B cell (primary cell): ENCODE measurements at regions not wholly inside any gene's neighbourhood (a gene's known extent, or its start where the extent isn't known, plus 50 kb on each side); places are given as distances from the start of the nearest gene placed in this dataset.

Experiments used
- ATAC-seq: fragments of 200-7000 bp; cut with Tn5 transposase; one replicate; pipeline ENCODE4 v1.10.0; 2021; ENCODE audit warnings: low read depth, mild to moderate bottlenecking, moderate number of reproducible peaks, moderate library complexity
- CTCF ChIA-PET: fragments of 350-600 bp; sonication (Branson Sonifier 250); formaldehyde crosslinking; loops from one replicate; lab custom pipeline; 2021; ENCODE audit warnings: antibody characterized with exemption, inconsistent platforms; lab: Charles Lee
- POLR2A ChIA-PET: fragments of 350-600 bp; sonication (Branson Sonifier 250); formaldehyde crosslinking; loops from one replicate; lab custom pipeline; 2021; ENCODE audit warnings: antibody characterized with exemption; lab: Charles Lee
- DNase-seq: peaks from one replicate; pipeline ENCODE4 v3.0.0; 2013
- H2AFZ ChIP-seq: 2 replicates; pipeline ENCODE4 v1.6.1; 2012; ENCODE audit warnings: mild to moderate bottlenecking, low read depth, low read length; ENCODE audit not compliant: insufficient read depth, poor library complexity, severe bottlenecking
- H3K27ac ChIP-seq, 2 donors: 1 replicate in 1 of 2; 2 replicates in 1 of 2; pipeline ENCODE4 v1.5.1; 2012 to 2013; ENCODE audit warnings: low read length in 2 of 2, mild to moderate bottlenecking in 2 of 2, moderate library complexity in 1 of 2
- H3K27me3 ChIP-seq, 4 experiments: fragments of 200-600 bp in 1 of 4; sonication (generic) in 1 of 4; replicated peaks in 1 of 4; 1 replicate in 2 of 4; 2 replicates in 2 of 4; pipeline versions ENCODE4 v1.6.1 to v1.7.0; 2013 to 2016; ENCODE audit warnings: low read length in 3 of 4, mild to moderate bottlenecking in 2 of 4, mixed read lengths in 1 of 4, moderate library complexity in 1 of 4; ENCODE audit not compliant: insufficient read depth in 4 of 4, control insufficient read depth in 3 of 4; ENCODE audit errors: control extremely low read depth in 1 of 4
- H3K36me3 ChIP-seq, 2 experiments: replicated peaks in 1 of 2; 1 replicate in 1 of 2; 2 replicates in 1 of 2; pipeline versions ENCODE4 v1.6.1 to v1.7.1; 2013; ENCODE audit warnings: low read length in 1 of 2; ENCODE audit not compliant: insufficient read depth in 2 of 2, control insufficient read depth in 1 of 2; ENCODE audit errors: control extremely low read depth in 1 of 2, extremely low read depth in 1 of 2
- H3K4me1 ChIP-seq, 2 donors: fragments of 200-600 bp in 1 of 2; sonication (generic) in 1 of 2; 1 replicate in 1 of 2; 2 replicates in 1 of 2; pipeline versions ENCODE4 v1.5.1 to v1.6.1; 2013 to 2017; ENCODE audit warnings: low read length in 2 of 2; ENCODE audit not compliant: control insufficient read depth in 2 of 2, insufficient read depth in 2 of 2
- H3K4me2 ChIP-seq: replicated peaks from 2 replicates; pipeline ENCODE3; 2012; ENCODE audit warnings: mild to moderate bottlenecking, low read depth, low read length; ENCODE audit not compliant: poor library complexity, severe bottlenecking
- H3K4me3 ChIP-seq, 5 experiments: fragments of 200-600 bp in 1 of 5; sonication (generic) in 1 of 5; 1 replicate in 3 of 5; 2 replicates in 2 of 5; pipeline versions ENCODE4 v1.5.1 to v1.7.0; 2011 to 2016; ENCODE audit warnings: low read length in 4 of 5, mild to moderate bottlenecking in 4 of 5, low read depth in 2 of 5, control low read depth in 1 of 5, moderate library complexity in 1 of 5; ENCODE audit not compliant: insufficient read depth in 1 of 5; ENCODE audit errors: control extremely low read depth in 1 of 5, extremely low read depth in 1 of 5
- H3K79me2 ChIP-seq: fragments of 200-600 bp; sonication (generic); one replicate; pipeline ENCODE4 v1.6.0; 2016; ENCODE audit warnings: low read length; ENCODE audit not compliant: control insufficient read depth, insufficient read depth
- H3K9ac ChIP-seq: fragments of 200-600 bp; sonication (generic); 2 replicates; pipeline ENCODE4 v1.6.1; 2017; ENCODE audit warnings: mild to moderate bottlenecking, low read length, moderate library complexity
- H3K9me3 ChIP-seq, 3 donors: one replicate each; pipeline versions ENCODE4 v1.6.1 to v1.7.1; 2013; ENCODE audit warnings: low read length in 2 of 3; ENCODE audit not compliant: control insufficient read depth in 2 of 3, insufficient read depth in 1 of 3; ENCODE audit errors: control extremely low read depth in 1 of 3
- H4K20me1 ChIP-seq: 2 replicates; pipeline ENCODE4 v1.6.0; 2012; ENCODE audit warnings: mild to moderate bottlenecking, low read length; ENCODE audit not compliant: insufficient read depth, control insufficient read depth, poor library complexity, severe bottlenecking
- H3K27ac Mint-ChIP-seq: one replicate; pipeline ENCODE4 v1.8.0; 2021; ENCODE audit warnings: mixed read lengths
- H3K27me3 Mint-ChIP-seq: one replicate; pipeline ENCODE4 v1.8.0; 2021; ENCODE audit warnings: mixed read lengths
- H3K4me1 Mint-ChIP-seq: one replicate; pipeline ENCODE4 v1.8.0; 2021; ENCODE audit warnings: mixed read lengths
- H3K4me3 Mint-ChIP-seq: one replicate; pipeline ENCODE4 v1.8.0; 2021; ENCODE audit warnings: mixed read lengths
- H3K9me3 Mint-ChIP-seq: one replicate; pipeline ENCODE4 v1.8.0; 2022; ENCODE audit warnings: mixed read lengths; ENCODE audit not compliant: insufficient read depth
- CTCF ChIP-seq: fragments of 200-600 bp; IDR thresholded peaks from one replicate; pipeline ENCODE4 v1.8.0; 2022; ENCODE audit warnings: antibody characterized with exemption, mild to moderate bottlenecking
- EZH2 ChIP-seq: IDR thresholded peaks from 2 replicates; pipeline ENCODE4 v1.6.1; 2012; ENCODE audit warnings: borderline replicate concordance, low read depth, mild to moderate bottlenecking, moderate library complexity, low read length; ENCODE audit not compliant: insufficient read depth, poor library complexity, severe bottlenecking
- WGBS: methylation state at CpG from one replicate; pipeline ENCODE4 v1.1.5; 2013; ENCODE audit warnings: missing lambda C conversion rate; ENCODE audit not compliant: insufficient coverage; 5-methylcytosine and 5-hydroxymethylcytosine counted together
- intact Hi-C: fragments of 100-400 bp; cut with micrococcal nuclease; formaldehyde crosslinking; loops from one replicate; pipeline ENCODE4 v1.10.0; 2022

DNA sequence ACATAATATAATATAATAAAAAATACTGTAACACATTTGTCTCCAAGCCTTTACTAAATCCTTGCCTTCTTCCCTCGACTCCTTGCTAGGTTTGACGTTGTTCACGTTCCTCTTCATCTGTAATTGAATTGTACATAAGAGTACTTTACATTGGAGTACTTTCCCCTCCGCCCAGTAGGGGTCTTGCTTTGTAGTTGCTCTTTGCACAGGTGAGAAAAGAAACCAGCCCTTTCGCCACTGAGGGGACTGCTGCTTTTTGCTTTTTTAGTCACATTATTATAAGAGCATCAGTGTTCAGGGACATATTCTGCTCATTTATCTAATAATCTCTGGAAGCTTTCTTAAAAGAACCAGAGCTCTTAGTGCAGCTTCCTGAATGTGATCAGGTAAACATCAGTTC, 115.0 kb downstream of the CETN3 start:
- ATAC-seq = no peak
- CTCF ChIA-PET = no interaction called here
- H3K9me3 ChIP-seq = no peaks in the 10 kb centered on the region
- POLR2A ChIA-PET = no interaction called here
- H3K4me1 Mint-ChIP-seq = no peaks in the 10 kb centered on the region
- H3K4me2 ChIP-seq = no peak overlapping the region
- no peak for DNase-seq
- H2AFZ ChIP-seq = no peak overlapping the region
- no peaks in the 10 kb centered on the region for H3K4me1 ChIP-seq
- peaks cover 18% of the 10 kb centered on the region for H3K27me3 Mint-ChIP-seq
- WGBS = no CpG with 5 or more reads among the region's 5 CpGs
- intact Hi-C loops = no loop called here
- no peak for TF ChIP-seq CTCF
- TF ChIP-seq EZH2 = no peak
- H3K27ac ChIP-seq = no peak overlapping the region
- no peaks in the 10 kb centered on the region for H3K79me2 ChIP-seq
- no peak overlapping the region for H3K4me3 Mint-ChIP-seq
- H3K27ac Mint-ChIP-seq = no peak overlapping the region
- no peaks in the 10 kb centered on the region for H3K9me3 Mint-ChIP-seq
- H3K9ac ChIP-seq = no peak overlapping the region
- peaks cover 0 to 3% (median 0%) of the 10 kb centered on the region in 4 experiments for H3K27me3 ChIP-seq
- H3K4me3 ChIP-seq = no peak overlapping the region
- no peaks in the 10 kb centered on the region for H4K20me1 ChIP-seq
- H3K36me3 ChIP-seq = no peaks in the 10 kb centered on the region

DNA sequence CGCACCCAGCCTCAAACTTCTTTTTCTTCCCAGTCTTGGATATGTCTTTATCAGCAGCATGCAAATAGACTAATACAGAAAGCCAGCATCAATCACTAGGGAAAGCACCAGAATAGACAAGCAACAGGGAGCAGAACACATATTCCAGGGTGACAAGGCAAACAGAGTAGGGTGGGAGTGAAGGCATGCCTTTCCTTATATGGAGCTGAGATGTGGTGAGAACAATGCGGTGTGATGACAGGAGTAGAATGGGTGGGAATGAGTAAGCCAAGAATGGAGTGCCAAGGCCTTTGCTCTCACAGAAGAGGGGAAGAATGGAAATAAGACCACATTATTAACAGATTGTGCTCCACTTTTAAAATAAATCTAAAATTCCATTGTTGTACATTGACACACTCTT, 115.6 kb downstream of the CETN3 start:
- no peak overlapping the region for H3K9ac ChIP-seq

More for the DNA sequence above, 115.6 kb downstream of the CETN3 start:
- H3K4me3 Mint-ChIP-seq = no peak overlapping the region
- Histone ChIP-seq H2AFZ (no peak overlapping the region), H3K27me3 (peaks cover 0 to 3% (median 0%) of the 10 kb centered on the region in 4 experiments), H3K4me3 (no peak overlapping the region), H3K27ac (no peak overlapping the region), H4K20me1 (no peaks in the 10 kb centered on the region), H3K4me2 (no peak overlapping the region), H3K4me1 (no peaks in the 10 kb centered on the region), H3K9me3 (no peaks in the 10 kb centered on the region), H3K36me3 (no peaks in the 10 kb centered on the region), H3K79me2 (no peaks in the 10 kb centered on the region)
- H3K27me3 Mint-ChIP-seq = peaks cover 18% of the 10 kb centered on the region
- 100% methylated on average over 2 of the region's 2 CpGs for WGBS
- ATAC-seq = no peak
- TF ChIP-seq EZH2 (no peak), CTCF (no peak)
- DNase-seq = no peak
- ChIA-PET CTCF (no interaction called here), POLR2A (no interaction called here)
- H3K27ac Mint-ChIP-seq = no peak overlapping the region
- no peaks in the 10 kb centered on the region for H3K9me3 Mint-ChIP-seq
- intact Hi-C loops = no loop called here
- no peaks in the 10 kb centered on the region for H3K4me1 Mint-ChIP-seq
